SK-N-SH (cell line): ENCODE measurements at regions not wholly inside any gene's neighbourhood (a gene's known extent, or its start where the extent isn't known, plus 50 kb on each side); places are given as distances from the start of the nearest gene placed in this dataset.

Experiments used
- CTCF ChIA-PET: fragments of 300-600, 350-600 bp; formaldehyde crosslinking; extraction: SDS; loops from one replicate; lab custom pipeline; 2021; lab: Yijun Ruan, JAX
- POLR2A ChIA-PET: fragments of 350-600 bp; sonication (Branson Sonifier 250); formaldehyde crosslinking; extraction: SDS; loops from one replicate; lab custom pipeline; 2020; ENCODE audit warnings: antibody characterized with exemption, inconsistent platforms; lab: Yijun Ruan, JAX
- DNase-seq: peaks from one replicate; pipeline ENCODE4 v3.0.0; 2012
- H2AFZ ChIP-seq: fragments of 200-600 bp; sonication (generic); 2 replicates; pipeline ENCODE4 v1.8.1; 2016; ENCODE audit warnings: antibody characterized with exemption, mild to moderate bottlenecking, low read depth
- H3F3A ChIP-seq: fragments of 200-600 bp; sonication (generic); replicated peaks from 2 replicates; pipeline ENCODE3; 2016; ENCODE audit warnings: antibody characterized with exemption, mild to moderate bottlenecking; ENCODE audit not compliant: insufficient read depth
- H3K27ac ChIP-seq, 2 experiments: fragments of 200-500 bp in 1 of 2; fragments of 200-600 bp in 1 of 2; sonication (Bioruptor generic) in 1 of 2; sonication (generic), shearing (Covaris generic) in 1 of 2; 2 replicates each; pipeline versions ENCODE4 v1.5.1 to v1.6.1; 2014 to 2016; ENCODE audit warnings: low read depth in 2 of 2, inconsistent platforms in 1 of 2, low read length in 1 of 2, mild to moderate bottlenecking in 1 of 2, mixed read lengths in 1 of 2
- H3K27me3 ChIP-seq: fragments of 200-600 bp; sonication (generic), shearing (Covaris generic); 2 replicates; pipeline ENCODE4 v1.6.1; 2016; ENCODE audit warnings: mixed run types; ENCODE audit not compliant: insufficient read depth
- H3K36me3 ChIP-seq, 2 experiments: fragments of 200-500 bp in 1 of 2; fragments of 200-600 bp in 1 of 2; sonication (Bioruptor generic) in 1 of 2; sonication (generic) in 1 of 2; replicated peaks in 1 of 2; 2 replicates each; pipeline versions ENCODE3 to v1.5.1; 2014 to 2016; ENCODE audit warnings: low read length in 1 of 2, mild to moderate bottlenecking in 1 of 2; ENCODE audit not compliant: insufficient read depth in 2 of 2, control insufficient read depth in 1 of 2
- H3K4me1 ChIP-seq, 2 experiments: fragments of 200-500 bp in 1 of 2; fragments of 200-600 bp in 1 of 2; sonication (Bioruptor generic) in 1 of 2; sonication (generic), shearing (Covaris generic) in 1 of 2; 2 replicates each; pipeline versions ENCODE4 v1.5.1 to v1.6.1; 2014 to 2016; ENCODE audit warnings: low read depth in 1 of 2, low read length in 1 of 2, mixed run types in 1 of 2; ENCODE audit not compliant: insufficient read depth in 2 of 2, control insufficient read depth in 1 of 2
- H3K4me2 ChIP-seq: fragments of 200-600 bp; sonication (generic), shearing (Covaris generic); 2 replicates; pipeline ENCODE4 v1.6.1; 2017; ENCODE audit warnings: mixed run types
- H3K4me3 ChIP-seq, 2 experiments: fragments of 200-500 bp in 1 of 2; fragments of 200-600 bp in 1 of 2; sonication (Bioruptor generic) in 1 of 2; sonication (generic), shearing (Covaris generic) in 1 of 2; 2 replicates each; pipeline versions ENCODE4 v1.5.1 to v1.8.1; 2014 to 2016; ENCODE audit warnings: low read depth in 2 of 2, inconsistent platforms in 1 of 2, low read length in 1 of 2, mild to moderate bottlenecking in 1 of 2, mixed read lengths in 1 of 2, moderate library complexity in 1 of 2
- H3K79me2 ChIP-seq: fragments of 200-600 bp; sonication (generic); 2 replicates; pipeline ENCODE4 v1.8.1; 2017; ENCODE audit warnings: mild to moderate bottlenecking; ENCODE audit not compliant: insufficient read depth
- H3K9ac ChIP-seq: fragments of 200-600 bp; sonication (generic); 2 replicates; pipeline ENCODE4 v1.6.1; 2017; ENCODE audit warnings: mixed run types
- H3K9me2 ChIP-seq: fragments of 200-600 bp; sonication (generic); 2 replicates; pipeline ENCODE4 v1.6.1; 2017; ENCODE audit warnings: mixed run types
- H3K9me3 ChIP-seq: fragments of 200-600 bp; sonication (generic); 2 replicates; pipeline ENCODE4 v1.6.1; 2017; ENCODE audit warnings: mixed run types, mild to moderate bottlenecking, moderate library complexity
- H4K20me1 ChIP-seq: fragments of 200-600 bp; sonication (generic); 2 replicates; pipeline ENCODE4 v1.6.1; 2017; ENCODE audit warnings: mild to moderate bottlenecking, mixed run types; ENCODE audit not compliant: insufficient read depth
- EP300 ChIP-seq, 2 experiments: IDR thresholded peaks; 2 replicates each; pipeline versions ENCODE4 v1.4.0 to v1.6.1; 2012; ENCODE audit warnings: borderline replicate concordance in 1 of 2, low read depth in 1 of 2, low read length in 1 of 2
- GABPA ChIP-seq: IDR thresholded peaks from 2 replicates; pipeline ENCODE4 v1.4.0; 2012; ENCODE audit warnings: low read depth, mild to moderate bottlenecking
- GATA2 ChIP-seq: sonication (generic); formaldehyde crosslinking; IDR thresholded peaks from 2 replicates; pipeline ENCODE4 v1.5.0; 2020; ENCODE audit warnings: mild to moderate bottlenecking, missing genetic modification reagents
- IRF3 ChIP-seq: fragments of 150-350 bp; IDR thresholded peaks from 2 replicates; pipeline ENCODE4 v1.6.1; 2016; ENCODE audit warnings: mild to moderate bottlenecking, low read depth, low read length
- MEF2A ChIP-seq: IDR thresholded peaks from 2 replicates; pipeline ENCODE4 v1.4.0; 2012; ENCODE audit warnings: low read depth, borderline replicate concordance
- MXI1 ChIP-seq: IDR thresholded peaks from 2 replicates; pipeline ENCODE4 v1.6.1; 2012; ENCODE audit warnings: mild to moderate bottlenecking, low read depth, low read length, improper control_type of control experiment
- NFIC ChIP-seq: IDR thresholded peaks from 2 replicates; pipeline ENCODE4 v1.4.0; 2012; ENCODE audit warnings: borderline replicate concordance
- POLR2AphosphoS5 ChIP-seq: IDR thresholded peaks from 2 replicates; pipeline ENCODE4 v1.6.1; 2012; ENCODE audit warnings: low read depth, low read length
- RAD21 ChIP-seq: IDR thresholded peaks from 2 replicates; pipeline ENCODE4 v1.6.1; 2012; ENCODE audit warnings: mild to moderate bottlenecking, low read length
- RFX5 ChIP-seq: IDR thresholded peaks from 2 replicates; pipeline ENCODE4 v1.6.1; 2012; ENCODE audit warnings: mild to moderate bottlenecking, improper control_type of control experiment, low read length
- RXRA ChIP-seq: IDR thresholded peaks from 2 replicates; pipeline ENCODE4 v1.4.0; 2012; ENCODE audit warnings: low read depth, mild to moderate bottlenecking, borderline replicate concordance
- SIN3A ChIP-seq: IDR thresholded peaks from 2 replicates; pipeline ENCODE4 v1.6.1; 2012; ENCODE audit warnings: low read depth, mild to moderate bottlenecking, low read length, moderate library complexity, borderline replicate concordance
- TAF1 ChIP-seq: IDR thresholded peaks from 2 replicates; pipeline ENCODE4 v1.6.1; 2012; ENCODE audit warnings: low read depth, mild to moderate bottlenecking, low read length, moderate library complexity, borderline replicate concordance
- TCF12 ChIP-seq: IDR thresholded peaks from 2 replicates; pipeline ENCODE4 v1.4.0; 2012
- TEAD4 ChIP-seq: IDR thresholded peaks from 2 replicates; pipeline ENCODE4 v1.4.0; 2012; ENCODE audit warnings: mild to moderate bottlenecking, borderline replicate concordance; ENCODE audit not compliant: insufficient read depth
- USF1 ChIP-seq: IDR thresholded peaks from 2 replicates; pipeline ENCODE4 v1.4.0; 2012; ENCODE audit warnings: low read depth, borderline replicate concordance
- ZBTB33 ChIP-seq: IDR thresholded peaks from 2 replicates; pipeline ENCODE4 v1.4.0; 2012; ENCODE audit warnings: low read depth, borderline replicate concordance
- WGBS: methylation state at CpG from one replicate; pipeline ENCODE4 v1.1.6; 2017; ENCODE audit warnings: low lambda C conversion rate; 5-methylcytosine and 5-hydroxymethylcytosine counted together
- TF ChIP-seq, protein P1 (sequence below): IDR thresholded peaks from 2 replicates; pipeline ENCODE4 v1.6.1; 2012; ENCODE audit warnings: mild to moderate bottlenecking, low read depth, low read length, moderate library complexity

DNA sequence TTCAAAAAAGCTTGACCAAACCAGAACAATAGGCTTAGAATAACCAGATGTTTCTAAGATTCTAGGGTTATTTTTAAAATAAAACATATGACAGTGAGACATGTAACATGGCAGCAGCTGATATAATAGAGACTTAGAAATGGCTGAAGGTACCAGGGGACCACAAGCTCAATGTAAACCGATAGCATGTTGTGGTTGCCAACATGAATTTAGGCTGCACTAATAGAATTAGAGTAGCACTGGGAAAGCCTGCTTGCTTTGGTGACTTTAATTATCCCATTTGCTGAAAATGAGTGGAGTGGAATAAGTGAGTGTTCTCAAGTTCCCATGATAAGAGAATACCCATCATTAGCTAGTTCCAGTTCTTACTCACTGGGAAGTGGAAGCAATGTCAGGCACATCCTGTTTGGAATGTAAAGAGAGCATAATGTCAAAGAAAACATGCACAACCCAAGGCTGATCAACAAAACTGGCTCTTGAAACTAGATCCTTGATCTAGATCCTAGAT is 621.2 kb upstream of the CDH5 start:
- POLR2A ChIA-PET = no interaction called here
- Histone ChIP-seq H3K27ac (no peak overlapping the region), H4K20me1 (no peaks in the 10 kb centered on the region), H3F3A (no peaks in the 10 kb centered on the region), H3K27me3 (no peaks in the 10 kb centered on the region), H3K9me3 (no peaks in the 10 kb centered on the region), H3K9ac (no peak overlapping the region), H3K4me1 (peaks cover 0 to 10% of the 10 kb centered on the region in 2 experiments; a peak in 2 of 4 replicates), H3K79me2 (no peaks in the 10 kb centered on the region), H2AFZ (no peak overlapping the region), H3K9me2 (no peaks in the 10 kb centered on the region), H3K4me3 (no peak overlapping the region), H3K36me3 (no peaks in the 10 kb centered on the region), H3K4me2 (no peak overlapping the region)
- CTCF ChIA-PET = interaction anchor here (0.8 kb wide), 1 partner anchor 10 kb away, joined by 3 read pairs; no protein-coding TSS in a partner anchor
- no peak for DNase-seq
- TF ChIP-seq TCF12 (no peak), POLR2AphosphoS5 (no peak), TEAD4 (no peak), RFX5 (no peak), TAF1 (no peak), NFIC (no peak), IRF3 (no peak), GABPA (no peak), MXI1 (no peak), RXRA (no peak), GATA2 (no peak), MEF2A (no peak)
- 62% methylated on average over 1 of the region's 1 CpG for WGBS

GRCh38 chr16:65744401-65744800 is 622.1 kb upstream of the CDH5 start:
- Histone ChIP-seq H3K4me2 (no peak overlapping the region), H3K27me3 (no peaks in the 10 kb centered on the region), H3K9me3 (no peaks in the 10 kb centered on the region), H3K79me2 (no peaks in the 10 kb centered on the region), H4K20me1 (no peaks in the 10 kb centered on the region), H3K4me1 (peaks cover 0 to 10% of the 10 kb centered on the region in 2 experiments; a peak in 2 of 4 replicates), H3F3A (no peaks in the 10 kb centered on the region), H3K36me3 (no peaks in the 10 kb centered on the region), H3K4me3 (no peak overlapping the region), H3K9ac (no peak overlapping the region), H3K9me2 (no peaks in the 10 kb centered on the region), H2AFZ (no peak overlapping the region), H3K27ac (no peak overlapping the region)
- ChIA-PET CTCF (interaction anchor here (0.8 kb wide), 1 partner anchor 9 kb away, joined by 3 read pairs; no protein-coding TSS in a partner anchor), POLR2A (no interaction called here)
- DNase-seq = no peak
- TF ChIP-seq EP300 (IDR thresholded peaks at IDR 0.05; ENCODE audit: borderline replicate concordance in 1 of 2, low read depth in 1 of 2, low read length in 1 of 2) = no peak
- no peak for TF ChIP-seq ZBTB33
- TF ChIP-seq, protein P1, sequence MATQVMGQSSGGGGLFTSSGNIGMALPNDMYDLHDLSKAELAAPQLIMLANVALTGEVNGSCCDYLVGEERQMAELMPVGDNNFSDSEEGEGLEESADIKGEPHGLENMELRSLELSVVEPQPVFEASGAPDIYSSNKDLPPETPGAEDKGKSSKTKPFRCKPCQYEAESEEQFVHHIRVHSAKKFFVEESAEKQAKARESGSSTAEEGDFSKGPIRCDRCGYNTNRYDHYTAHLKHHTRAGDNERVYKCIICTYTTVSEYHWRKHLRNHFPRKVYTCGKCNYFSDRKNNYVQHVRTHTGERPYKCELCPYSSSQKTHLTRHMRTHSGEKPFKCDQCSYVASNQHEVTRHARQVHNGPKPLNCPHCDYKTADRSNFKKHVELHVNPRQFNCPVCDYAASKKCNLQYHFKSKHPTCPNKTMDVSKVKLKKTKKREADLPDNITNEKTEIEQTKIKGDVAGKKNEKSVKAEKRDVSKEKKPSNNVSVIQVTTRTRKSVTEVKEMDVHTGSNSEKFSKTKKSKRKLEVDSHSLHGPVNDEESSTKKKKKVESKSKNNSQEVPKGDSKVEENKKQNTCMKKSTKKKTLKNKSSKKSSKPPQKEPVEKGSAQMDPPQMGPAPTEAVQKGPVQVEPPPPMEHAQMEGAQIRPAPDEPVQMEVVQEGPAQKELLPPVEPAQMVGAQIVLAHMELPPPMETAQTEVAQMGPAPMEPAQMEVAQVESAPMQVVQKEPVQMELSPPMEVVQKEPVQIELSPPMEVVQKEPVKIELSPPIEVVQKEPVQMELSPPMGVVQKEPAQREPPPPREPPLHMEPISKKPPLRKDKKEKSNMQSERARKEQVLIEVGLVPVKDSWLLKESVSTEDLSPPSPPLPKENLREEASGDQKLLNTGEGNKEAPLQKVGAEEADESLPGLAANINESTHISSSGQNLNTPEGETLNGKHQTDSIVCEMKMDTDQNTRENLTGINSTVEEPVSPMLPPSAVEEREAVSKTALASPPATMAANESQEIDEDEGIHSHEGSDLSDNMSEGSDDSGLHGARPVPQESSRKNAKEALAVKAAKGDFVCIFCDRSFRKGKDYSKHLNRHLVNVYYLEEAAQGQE = no peak
- TF ChIP-seq SIN3A = no peak
- TF ChIP-seq RAD21 = no peak
- TF ChIP-seq MEF2A = no peak
- TF ChIP-seq RXRA = no peak
- no peak for TF ChIP-seq IRF3
- TF ChIP-seq POLR2AphosphoS5 = no peak
- TF ChIP-seq USF1 = no peak
- TF ChIP-seq GABPA = no peak
- no CpG with 5 or more reads among the region's 2 CpGs for WGBS
